HEK293 (cell line): ENCODE measurements at regions not wholly inside any gene's neighbourhood (a gene's known extent, or its start where the extent isn't known, plus 50 kb on each side); places are given as distances from the start of the nearest gene placed in this dataset.

ENCODE experiments used
- CTCF ChIA-PET: fragments of 350-600 bp; formaldehyde crosslinking; extraction: SDS; loops from one replicate; lab custom pipeline; 2021; ENCODE audit warnings: antibody characterized with exemption; lab: Yijun Ruan, JAX
- POLR2A ChIA-PET: fragments of 300-600 bp; formaldehyde crosslinking; extraction: SDS; loops from one replicate; lab custom pipeline; 2020; ENCODE audit warnings: antibody characterized with exemption, inconsistent platforms; lab: Yijun Ruan, JAX
- H3K27ac ChIP-seq: fragments of 200-500 bp; sonication (Bioruptor generic); 2 replicates; pipeline ENCODE4 v1.5.1; 2014; ENCODE audit warnings: low read depth, low read length, control low read depth, inconsistent platforms; ENCODE audit errors: extremely low read depth
- H3K36me3 ChIP-seq, 2 experiments: fragments of 200-500 bp in 1 of 2; sonication (Bioruptor generic) in 1 of 2; 1 replicate in 1 of 2; 2 replicates in 1 of 2; pipeline ENCODE4 v1.5.1; 2014 to 2017; ENCODE audit warnings: inconsistent platforms in 2 of 2, low read length in 2 of 2; ENCODE audit not compliant: control insufficient read depth in 2 of 2, insufficient read depth in 1 of 2
- H3K4me1 ChIP-seq: fragments of 200-500 bp; sonication (Bioruptor generic); 2 replicates; pipeline ENCODE4 v1.5.1; 2014; ENCODE audit warnings: mild to moderate bottlenecking, low read length, inconsistent platforms; ENCODE audit not compliant: control insufficient read depth, insufficient read depth
- H3K4me3 ChIP-seq: 2 replicates; pipeline ENCODE4 v1.5.1; 2011; ENCODE audit warnings: low read depth, mild to moderate bottlenecking, control low read depth, low read length, moderate library complexity
- H3K9me3 ChIP-seq: fragments of 200-500 bp; sonication (Bioruptor generic); 2 replicates; pipeline ENCODE4 v1.5.1; 2014; ENCODE audit warnings: low read depth, low read length, inconsistent platforms; ENCODE audit not compliant: control insufficient read depth, insufficient read depth
- CTCF ChIP-seq: fragments of 450-650 bp; formaldehyde crosslinking; IDR thresholded peaks from 2 replicates; pipeline ENCODE4 v1.5.1; 2016; ENCODE audit warnings: missing biosample characterization, missing genetic modification characterization
- KLF16 ChIP-seq: fragments of 450-650 bp; formaldehyde crosslinking; IDR thresholded peaks from 2 replicates; pipeline ENCODE4 v1.5.1; 2017; ENCODE audit warnings: missing biosample characterization, missing genetic modification characterization
- SETDB1 ChIP-seq: IDR thresholded peaks from one replicate; pipeline ENCODE4 v1.6.1; 2017; ENCODE audit warnings: mild to moderate bottlenecking, low read length, moderate library complexity, mixed read lengths; ENCODE audit not compliant: insufficient read length
- ZFP3 ChIP-seq: fragments of 450-650 bp; formaldehyde crosslinking; IDR thresholded peaks from 2 replicates; pipeline ENCODE4 v1.5.1; 2016; ENCODE audit warnings: low read depth, missing biosample characterization, missing genetic modification characterization
- ZNF311 ChIP-seq: fragments of 450-650 bp; formaldehyde crosslinking; IDR thresholded peaks from 2 replicates; pipeline ENCODE4 v1.5.1; 2017; ENCODE audit warnings: missing biosample characterization, missing genetic modification characterization, borderline replicate concordance
- ZNF362 ChIP-seq: fragments of 450-650 bp; formaldehyde crosslinking; IDR thresholded peaks from 2 replicates; pipeline ENCODE4 v1.5.1; 2016; ENCODE audit warnings: missing biosample characterization, missing genetic modification characterization
- ZNF585B ChIP-seq: fragments of 450-650 bp; formaldehyde crosslinking; IDR thresholded peaks from 2 replicates; pipeline ENCODE4 v1.5.1; 2016; ENCODE audit warnings: missing biosample characterization, missing genetic modification characterization
- ZNF654 ChIP-seq: fragments of 450-650 bp; formaldehyde crosslinking; IDR thresholded peaks from 2 replicates; pipeline ENCODE4 v1.5.1; 2016; ENCODE audit warnings: low read depth, missing biosample characterization, missing genetic modification characterization
- ZNF658 ChIP-seq: fragments of 450-650 bp; formaldehyde crosslinking; IDR thresholded peaks from 2 replicates; pipeline ENCODE4; 2016; ENCODE audit warnings: missing biosample characterization, missing genetic modification characterization
- ZNF677 ChIP-seq: fragments of 450-650 bp; IDR thresholded peaks from 2 replicates; pipeline ENCODE4 v1.5.0; 2018; ENCODE audit warnings: missing biosample characterization, mild to moderate bottlenecking, missing genetic modification characterization, moderate library complexity
- ZNF843 ChIP-seq: fragments of 450-650 bp; formaldehyde crosslinking; IDR thresholded peaks from 2 replicates; pipeline ENCODE4 v1.5.1; 2016; ENCODE audit warnings: missing biosample characterization, missing genetic modification characterization
- TF ChIP-seq, protein P1 (sequence below): fragments of 450-650 bp; formaldehyde crosslinking; IDR thresholded peaks from 2 replicates; pipeline ENCODE4 v1.5.1; 2016; ENCODE audit warnings: missing biosample characterization, missing genetic modification characterization

- TF ChIP-seq, protein P1, sequence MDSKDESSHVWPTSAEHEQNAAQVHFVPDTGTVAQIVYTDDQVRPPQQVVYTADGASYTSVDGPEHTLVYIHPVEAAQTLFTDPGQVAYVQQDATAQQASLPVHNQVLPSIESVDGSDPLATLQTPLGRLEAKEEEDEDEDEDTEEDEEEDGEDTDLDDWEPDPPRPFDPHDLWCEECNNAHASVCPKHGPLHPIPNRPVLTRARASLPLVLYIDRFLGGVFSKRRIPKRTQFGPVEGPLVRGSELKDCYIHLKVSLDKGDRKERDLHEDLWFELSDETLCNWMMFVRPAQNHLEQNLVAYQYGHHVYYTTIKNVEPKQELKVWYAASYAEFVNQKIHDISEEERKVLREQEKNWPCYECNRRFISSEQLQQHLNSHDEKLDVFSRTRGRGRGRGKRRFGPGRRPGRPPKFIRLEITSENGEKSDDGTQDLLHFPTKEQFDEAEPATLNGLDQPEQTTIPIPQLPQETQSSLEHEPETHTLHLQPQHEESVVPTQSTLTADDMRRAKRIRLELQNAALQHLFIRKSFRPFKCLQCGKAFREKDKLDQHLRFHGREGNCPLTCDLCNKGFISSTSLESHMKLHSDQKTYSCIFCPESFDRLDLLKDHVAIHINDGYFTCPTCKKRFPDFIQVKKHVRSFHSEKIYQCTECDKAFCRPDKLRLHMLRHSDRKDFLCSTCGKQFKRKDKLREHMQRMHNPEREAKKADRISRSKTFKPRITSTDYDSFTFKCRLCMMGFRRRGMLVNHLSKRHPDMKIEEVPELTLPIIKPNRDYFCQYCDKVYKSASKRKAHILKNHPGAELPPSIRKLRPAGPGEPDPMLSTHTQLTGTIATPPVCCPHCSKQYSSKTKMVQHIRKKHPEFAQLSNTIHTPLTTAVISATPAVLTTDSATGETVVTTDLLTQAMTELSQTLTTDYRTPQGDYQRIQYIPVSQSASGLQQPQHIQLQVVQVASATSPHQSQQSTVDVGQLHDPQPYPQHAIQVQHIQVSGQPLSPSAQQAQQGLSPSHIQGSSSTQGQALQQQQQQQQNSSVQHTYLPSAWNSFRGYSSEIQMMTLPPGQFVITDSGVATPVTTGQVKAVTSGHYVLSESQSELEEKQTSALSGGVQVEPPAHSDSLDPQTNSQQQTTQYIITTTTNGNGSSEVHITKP (tag by site-specific recombination) = no peak
- TF ChIP-seq ZNF654 (tag by site-specific recombination) (no peak), CTCF (tag by site-specific recombination) (no peak), KLF16 (tag by site-specific recombination) (no peak), SETDB1 (no peak), ZNF585B (tag by site-specific recombination) (no peak), ZFP3 (tag by site-specific recombination) (no peak)
These were observed 308.3 kb downstream of the ZSWIM6 start (continued) for GRCh38 chr5:61640179-61641021.

DNA sequence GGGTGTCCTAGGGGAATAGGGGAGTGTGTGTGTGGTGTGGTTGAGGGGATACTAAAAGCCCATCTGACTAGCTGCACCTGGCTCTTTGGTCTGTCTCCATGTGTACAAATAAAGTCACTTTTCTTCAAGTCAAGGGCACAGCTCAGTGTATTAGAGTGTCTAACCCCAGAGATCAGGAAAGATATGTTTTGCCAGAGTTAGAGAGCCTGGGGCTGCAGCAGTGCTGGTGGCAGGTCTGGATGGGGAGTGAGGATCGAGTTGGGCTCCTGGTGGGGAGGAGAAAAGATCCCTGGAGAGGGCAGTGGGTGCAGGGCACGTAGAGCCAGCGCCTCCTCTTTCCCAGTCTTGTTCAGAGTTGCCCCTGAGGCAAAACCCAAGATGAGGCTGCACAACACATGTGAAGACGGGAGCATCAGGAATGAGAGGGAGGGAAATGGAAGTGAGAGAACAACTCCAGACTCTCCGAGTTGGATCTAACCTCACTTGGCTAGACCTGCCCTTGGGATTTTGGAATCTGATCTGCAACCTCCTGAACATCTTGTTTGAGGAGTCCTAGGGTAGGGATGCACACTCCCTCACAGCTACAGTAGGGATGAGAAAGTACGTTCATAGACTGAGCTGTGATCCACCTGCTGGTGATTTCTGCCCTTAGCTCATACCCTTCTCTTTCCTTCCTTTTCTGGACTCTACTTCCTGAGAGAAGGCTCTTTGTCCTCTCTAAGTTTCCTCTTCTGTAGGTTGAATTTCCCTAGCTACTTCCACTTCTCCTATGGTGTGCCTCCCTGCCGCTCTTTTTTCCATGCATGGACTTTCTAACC is 309.9 kb downstream of the ZSWIM6 start:
- TF ChIP-seq ZNF362 (tag by site-specific recombination) (no peak), ZNF843 (tag by site-specific recombination) (no peak), ZNF658 (tag by site-specific recombination) (no peak), ZNF654 (tag by site-specific recombination) (0 out of 2 replicates have a peak, but pooled peaks have one; percentile 4), ZNF677 (tag by site-specific recombination) (no peak), ZNF311 (no peak), CTCF (tag by site-specific recombination) (peak; percentile 30)
- ChIA-PET POLR2A (no interaction called here), CTCF (interaction anchor here (0.7 to 1.7 kb wide), 2 partner anchors 17 to 626 kb away, joined by 3 to 5 read pairs; no protein-coding TSS in a partner anchor)
- no peaks in the 10 kb centered on the region for H3K4me1 ChIP-seq
- no peaks in the 10 kb centered on the region for H3K9me3 ChIP-seq
- H3K36me3 ChIP-seq = no peaks in the 10 kb centered on the region
- H3K27ac ChIP-seq = no peak overlapping the region
- no peak overlapping the region for H3K4me3 ChIP-seq
